HepG2 (cell line): ENCODE measurements at regions not wholly inside any gene's neighbourhood (a gene's known extent, or its start where the extent isn't known, plus 50 kb on each side); places are given as distances from the start of the nearest gene placed in this dataset.

Source experiments
- ARHGAP35 ChIP-seq: sonication (generic); formaldehyde crosslinking; IDR thresholded peaks from 2 replicates; pipeline ENCODE4 v1.9.0; 2022; ENCODE audit warnings: mild to moderate bottlenecking, inconsistent platforms, moderate library complexity, missing genetic modification reagents, borderline replicate concordance
- CEBPB ChIP-seq: IDR thresholded peaks from 2 replicates; pipeline ENCODE4 v1.6.1; 2011; ENCODE audit warnings: low read depth, low read length, improper control_type of control experiment, borderline replicate concordance
- CENPBD1 ChIP-seq: sonication (generic); formaldehyde crosslinking; IDR thresholded peaks from 2 replicates; pipeline ENCODE4 v1.8.0; 2022; ENCODE audit warnings: missing genetic modification reagents, low read depth, mild to moderate bottlenecking, borderline replicate concordance
- CENPX ChIP-seq: sonication (generic); formaldehyde crosslinking; IDR thresholded peaks from 2 replicates; pipeline ENCODE4 v1.9.0; 2021; ENCODE audit warnings: mild to moderate bottlenecking, missing genetic modification reagents, moderate library complexity
- FOSL2 ChIP-seq: sonication (generic); formaldehyde crosslinking; IDR thresholded peaks from 2 replicates; pipeline ENCODE4 v1.4.0; 2020; ENCODE audit warnings: missing genetic modification reagents
- LBX2 ChIP-seq: sonication (generic); formaldehyde crosslinking; IDR thresholded peaks from 2 replicates; pipeline ENCODE4 v1.5.0; 2020; ENCODE audit warnings: missing genetic modification reagents, mild to moderate bottlenecking, borderline replicate concordance
- MED1 ChIP-seq: sonication (generic); formaldehyde crosslinking; IDR thresholded peaks from 2 replicates; pipeline ENCODE4 v1.4.0; 2020; ENCODE audit warnings: missing genetic modification reagents
- NFE2L2 ChIP-seq: fragments of 150-350 bp; IDR thresholded peaks from 2 replicates; pipeline ENCODE4 v1.6.1; 2014; ENCODE audit warnings: low read length
- PAF1 ChIP-seq: IDR thresholded peaks from 2 replicates; pipeline ENCODE4 v1.6.1; 2016; ENCODE audit warnings: missing genetic modification reagents, missing compliant biosample characterization
- PREB ChIP-seq: sonication (generic); formaldehyde crosslinking; IDR thresholded peaks from 2 replicates; pipeline ENCODE4 v1.4.0; 2020; ENCODE audit warnings: missing genetic modification reagents
- RAD51 ChIP-seq: fragments of 450-650 bp; IDR thresholded peaks from 2 replicates; pipeline ENCODE4 v1.6.1; 2016; ENCODE audit warnings: borderline replicate concordance
- RARA ChIP-seq: IDR thresholded peaks from 2 replicates; pipeline ENCODE4 v1.6.1; 2016; ENCODE audit warnings: missing genetic modification reagents, missing compliant biosample characterization
- THAP7 ChIP-seq: sonication (generic); formaldehyde crosslinking; IDR thresholded peaks from 2 replicates; pipeline ENCODE4 v1.8.1; 2023; ENCODE audit warnings: mild to moderate bottlenecking, missing genetic modification reagents
- ZEB1 ChIP-seq: IDR thresholded peaks from 2 replicates; pipeline ENCODE4 v1.6.1; 2012; ENCODE audit warnings: mild to moderate bottlenecking, low read depth, inconsistent platforms; ENCODE audit not compliant: insufficient replicate concordance
- ZFYVE20 ChIP-seq: sonication (generic); formaldehyde crosslinking; IDR thresholded peaks from 2 replicates; pipeline ENCODE4 v1.8.0; 2023; ENCODE audit warnings: low read depth, mild to moderate bottlenecking, moderate library complexity, missing genetic modification reagents, borderline replicate concordance
- ZNF296 ChIP-seq: sonication (generic); formaldehyde crosslinking; conservative IDR thresholded peaks from 2 replicates; pipeline ENCODE4 v1.5.0; 2020; ENCODE audit warnings: mild to moderate bottlenecking, missing genetic modification reagents
- ZNF350 ChIP-seq: sonication (generic); formaldehyde crosslinking; IDR thresholded peaks from 2 replicates; pipeline ENCODE4 v1.4.0; 2020; ENCODE audit warnings: mild to moderate bottlenecking, low read depth, missing genetic modification reagents, borderline replicate concordance
- ZNF432 ChIP-seq: sonication (generic); formaldehyde crosslinking; IDR thresholded peaks from 2 replicates; pipeline ENCODE4 v1.5.0; 2020; ENCODE audit warnings: missing genetic modification reagents, mild to moderate bottlenecking, borderline replicate concordance
- ZNF574 ChIP-seq: sonication (generic); formaldehyde crosslinking; IDR thresholded peaks from 2 replicates; pipeline ENCODE4 v1.4.0; 2020; ENCODE audit warnings: missing genetic modification reagents
- ZNF652 ChIP-seq: IDR thresholded peaks from 2 replicates; pipeline ENCODE4 v1.6.1; 2016; ENCODE audit warnings: low read depth, borderline replicate concordance
- ZNF710 ChIP-seq: sonication (generic); formaldehyde crosslinking; IDR thresholded peaks from 2 replicates; pipeline ENCODE4 v1.5.0; 2020; ENCODE audit warnings: mild to moderate bottlenecking, missing genetic modification reagents, borderline replicate concordance
- ZNF749 ChIP-seq: sonication (generic); formaldehyde crosslinking; IDR thresholded peaks from 2 replicates; pipeline ENCODE4 v1.8.0; 2022; ENCODE audit warnings: mild to moderate bottlenecking, missing genetic modification reagents, moderate library complexity, borderline replicate concordance

- TF ChIP-seq PREB (CRISPR knock-in tag): no peak
- peak; percentile 30; the same call in 1 of the 2 replicates for TF ChIP-seq FOSL2
- no peak for TF ChIP-seq ZNF749
- TF ChIP-seq LBX2 (CRISPR knock-in tag): 0 out of 2 replicates have a peak, but pooled peaks have one; percentile 20
- TF ChIP-seq ZNF652: no peak
- no peak for TF ChIP-seq NFE2L2
- 0 out of 2 replicates have a peak, but pooled peaks have one; percentile 47 for TF ChIP-seq ARHGAP35 (CRISPR knock-in tag)
- no peak for TF ChIP-seq ZNF432 (CRISPR knock-in tag)
- no peak for TF ChIP-seq ZEB1
- peak; percentile 32; the same call in 1 of the 2 replicates for TF ChIP-seq ZNF574 (CRISPR knock-in tag)
- no peak for TF ChIP-seq CENPX
- TF ChIP-seq CENPBD1 (CRISPR knock-in tag): no peak
- TF ChIP-seq RAD51: no peak
- peak; percentile 18; the same call in 1 of the 2 replicates for TF ChIP-seq CEBPB
- TF ChIP-seq THAP7 (CRISPR knock-in tag): no peak
- 0 out of 2 replicates have a peak, but pooled peaks have one; percentile 31 for TF ChIP-seq MED1
- no peak for TF ChIP-seq ZFYVE20 (CRISPR knock-in tag)
- TF ChIP-seq ZNF296: no peak
- peak; percentile 46; the same call in 1 of the 2 replicates for TF ChIP-seq ZNF350 (CRISPR knock-in tag)
- TF ChIP-seq ZNF710 (CRISPR knock-in tag): no peak
- peak; percentile 57 for TF ChIP-seq RARA (CRISPR knock-in tag)
- TF ChIP-seq PAF1 (CRISPR knock-in tag): no peak
Observed at GRCh38 chr20:53797085-53797484, 203.4 kb upstream of the ZNF217 start (continued).
